DMS153 (cell line): ENCODE measurements at regions not wholly inside any gene's neighbourhood (a gene's known extent, or its start where the extent isn't known, plus 50 kb on each side); places are given as distances from the start of the nearest gene placed in this dataset.

Experiments used
- DNase-seq: peaks from one replicate; lab custom pipeline; 2025; lab: John Stamatoyannopoulos, UW

GRCh38 chr12:107347261-107347660 is 253.9 kb upstream of the CRY1 start:
- DNase-seq: no peak

GRCh38 chr12:107349008-107349747 is 255.8 kb upstream of the CRY1 start:
- peak; percentile 43 for DNase-seq

- no peak for DNase-seq
These were observed 256.5 kb upstream of the CRY1 start for GRCh38 chr12:107349839-107350238.

GRCh38 chr12:107351109-107351508 is 257.8 kb upstream of the CRY1 start:
- DNase-seq: no peak

- no peak for DNase-seq
These were observed 258.4 kb upstream of the CRY1 start for GRCh38 chr12:107351713-107352112.

- DNase-seq: no peak
These were observed 259.2 kb upstream of the CRY1 start for GRCh38 chr12:107352347-107353081.

GRCh38 chr12:107353312-107353711 is 260.0 kb upstream of the CRY1 start:
- no peak for DNase-seq

- no peak for DNase-seq
These were observed 261.7 kb upstream of the CRY1 start for GRCh38 chr12:107355004-107355565.

GRCh38 chr12:107355612-107356011 is 262.3 kb upstream of the CRY1 start:
- no peak for DNase-seq

GRCh38 chr12:107356266-107356936 is 263.1 kb upstream of the CRY1 start:
- no peak for DNase-seq

GRCh38 chr12:107356937-107357295 is 263.6 kb upstream of the CRY1 start:
- no peak for DNase-seq

GRCh38 chr12:107359382-107359781 is 266.0 kb upstream of the CRY1 start:
- no peak for DNase-seq

GRCh38 chr12:107360033-107360432 is 266.7 kb upstream of the CRY1 start:
- no peak for DNase-seq

GRCh38 chr12:107360482-107360881 is 267.1 kb upstream of the CRY1 start:
- no peak for DNase-seq

- DNase-seq: no peak
These were observed 268.6 kb upstream of the CRY1 start for GRCh38 chr12:107361970-107362369.

GRCh38 chr12:107362960-107363359 is 269.6 kb upstream of the CRY1 start:
- no peak for DNase-seq

GRCh38 chr12:107364875-107365518 is 271.6 kb upstream of the CRY1 start:
- DNase-seq: no peak

- DNase-seq: no peak
These were observed 272.4 kb upstream of the CRY1 start for GRCh38 chr12:107365703-107366102.

- no peak for DNase-seq
These were observed 273.0 kb upstream of the CRY1 start for GRCh38 chr12:107366322-107366721.

- DNase-seq: no peak
These were observed 275.2 kb upstream of the CRY1 start for GRCh38 chr12:107368586-107368985.

GRCh38 chr12:107369006-107369405 is 275.7 kb upstream of the CRY1 start:
- DNase-seq: no peak

- no peak for DNase-seq
These were observed 276.3 kb upstream of the CRY1 start for GRCh38 chr12:107369679-107370078.
